NCI-H2107 treated with DMSO at 0.1 percent for 48 hours (cell line): ENCODE measurements at regions not wholly inside any gene's neighbourhood (a gene's known extent, or its start where the extent isn't known, plus 50 kb on each side); places are given as distances from the start of the nearest gene placed in this dataset.

Experiments used
- DNase-seq: peaks from one replicate; lab custom pipeline; 2025; ENCODE audit not compliant: unreplicated experiment; lab: John Stamatoyannopoulos, UW

GRCh38 chr18:45413180-45413836 is 202.0 kb upstream of the SLC14A2 start:
- DNase-seq = no peak

GRCh38 chr18:45415614-45416013 is 199.7 kb upstream of the SLC14A2 start:
- DNase-seq = no peak

GRCh38 chr18:45416168-45416567 is 199.1 kb upstream of the SLC14A2 start:
- DNase-seq = no peak

GRCh38 chr18:45417392-45417791 is 197.9 kb upstream of the SLC14A2 start:
- DNase-seq = no peak

GRCh38 chr18:45423659-45424058 is 191.6 kb upstream of the SLC14A2 start:
- DNase-seq = peak; percentile 97

- DNase-seq = no peak
Observed at GRCh38 chr18:45430041-45430440, 185.2 kb upstream of the SLC14A2 start.

- DNase-seq = no peak
Observed at GRCh38 chr18:45435810-45436209, 179.5 kb upstream of the SLC14A2 start.

GRCh38 chr18:45437366-45437765 is 177.9 kb upstream of the SLC14A2 start:
- no peak for DNase-seq

- DNase-seq = no peak
Observed at GRCh38 chr18:45439851-45440645, 175.2 kb upstream of the SLC14A2 start.

GRCh38 chr18:45441110-45441847 is 174.0 kb upstream of the SLC14A2 start:
- DNase-seq = no peak

GRCh38 chr18:45444040-45444439 is 171.2 kb upstream of the SLC14A2 start:
- DNase-seq = no peak

- DNase-seq = no peak
Observed at GRCh38 chr18:45447355-45448265, 167.7 kb upstream of the SLC14A2 start.

- no peak for DNase-seq
Observed at GRCh38 chr18:45448871-45449270, 166.4 kb upstream of the SLC14A2 start.

GRCh38 chr18:45449418-45450227 is 165.7 kb upstream of the SLC14A2 start:
- DNase-seq = peak; percentile 16

GRCh38 chr18:45456090-45457021 is 158.9 kb upstream of the SLC14A2 start:
- DNase-seq = no peak

GRCh38 chr18:45458033-45458432 is 157.2 kb upstream of the SLC14A2 start:
- no peak for DNase-seq

- no peak for DNase-seq
Observed at GRCh38 chr18:45462179-45462578, 153.1 kb upstream of the SLC14A2 start.

- no peak for DNase-seq
Observed at GRCh38 chr18:45463451-45463850, 151.8 kb upstream of the SLC14A2 start.

GRCh38 chr18:45464619-45465018 is 150.7 kb upstream of the SLC14A2 start:
- DNase-seq = peak; percentile 51
